HEK293 (cell line): ENCODE measurements at regions not wholly inside any gene's neighbourhood (a gene's known extent, or its start where the extent isn't known, plus 50 kb on each side); places are given as distances from the start of the nearest gene placed in this dataset.

Source experiments
- CTCF ChIA-PET: fragments of 350-600 bp; formaldehyde crosslinking; extraction: SDS; loops from one replicate; lab custom pipeline; 2021; ENCODE audit warnings: antibody characterized with exemption; lab: Yijun Ruan, JAX
- POLR2A ChIA-PET: fragments of 300-600 bp; formaldehyde crosslinking; extraction: SDS; loops from one replicate; lab custom pipeline; 2020; ENCODE audit warnings: antibody characterized with exemption, inconsistent platforms; lab: Yijun Ruan, JAX
- H3K27ac ChIP-seq: fragments of 200-500 bp; sonication (Bioruptor generic); 2 replicates; pipeline ENCODE4 v1.5.1; 2014; ENCODE audit warnings: low read depth, low read length, control low read depth, inconsistent platforms; ENCODE audit errors: extremely low read depth
- H3K36me3 ChIP-seq, 2 experiments: fragments of 200-500 bp in 1 of 2; sonication (Bioruptor generic) in 1 of 2; 1 replicate in 1 of 2; 2 replicates in 1 of 2; pipeline ENCODE4 v1.5.1; 2014 to 2017; ENCODE audit warnings: inconsistent platforms in 2 of 2, low read length in 2 of 2; ENCODE audit not compliant: control insufficient read depth in 2 of 2, insufficient read depth in 1 of 2
- H3K4me1 ChIP-seq: fragments of 200-500 bp; sonication (Bioruptor generic); 2 replicates; pipeline ENCODE4 v1.5.1; 2014; ENCODE audit warnings: mild to moderate bottlenecking, low read length, inconsistent platforms; ENCODE audit not compliant: control insufficient read depth, insufficient read depth
- H3K4me3 ChIP-seq: 2 replicates; pipeline ENCODE4 v1.5.1; 2011; ENCODE audit warnings: low read depth, mild to moderate bottlenecking, control low read depth, low read length, moderate library complexity
- H3K9me3 ChIP-seq: fragments of 200-500 bp; sonication (Bioruptor generic); 2 replicates; pipeline ENCODE4 v1.5.1; 2014; ENCODE audit warnings: low read depth, low read length, inconsistent platforms; ENCODE audit not compliant: control insufficient read depth, insufficient read depth
- ATF2 ChIP-seq: fragments of 450-650 bp; formaldehyde crosslinking; IDR thresholded peaks from 2 replicates; pipeline ENCODE4 v1.5.1; 2016; ENCODE audit warnings: missing biosample characterization, missing genetic modification characterization, low read depth
- ELK4 ChIP-seq: IDR thresholded peaks from 2 replicates; pipeline ENCODE4 v1.6.1; 2011; ENCODE audit warnings: mild to moderate bottlenecking, low read depth, low read length, borderline replicate concordance
- GLIS1 ChIP-seq: fragments of 450-650 bp; formaldehyde crosslinking; IDR thresholded peaks from 2 replicates; pipeline ENCODE4 v1.5.1; 2016; ENCODE audit warnings: missing biosample characterization, missing genetic modification characterization
- PBX3 ChIP-seq: sonication (generic); formaldehyde crosslinking; IDR thresholded peaks from 2 replicates; pipeline ENCODE4 v1.8.1; 2022; ENCODE audit warnings: mild to moderate bottlenecking, moderate library complexity, missing genetic modification reagents
- PRDM1 ChIP-seq: fragments of 450-650 bp; formaldehyde crosslinking; IDR thresholded peaks from 2 replicates; pipeline ENCODE4; 2016; ENCODE audit warnings: missing biosample characterization, missing genetic modification characterization
- ZBTB11 ChIP-seq: fragments of 450-650 bp; formaldehyde crosslinking; conservative IDR thresholded peaks from 2 replicates; pipeline ENCODE4 v1.5.1; 2016; ENCODE audit warnings: low read depth, missing biosample characterization, missing genetic modification characterization
- ZNF157 ChIP-seq: fragments of 450-650 bp; formaldehyde crosslinking; IDR thresholded peaks from 2 replicates; pipeline ENCODE4 v1.5.1; 2016; ENCODE audit warnings: missing biosample characterization, missing genetic modification characterization
- ZNF223 ChIP-seq: fragments of 450-650 bp; formaldehyde crosslinking; IDR thresholded peaks from 2 replicates; pipeline ENCODE4 v1.5.1; 2016; ENCODE audit warnings: missing biosample characterization, missing genetic modification characterization
- ZNF311 ChIP-seq: fragments of 450-650 bp; formaldehyde crosslinking; IDR thresholded peaks from 2 replicates; pipeline ENCODE4 v1.5.1; 2017; ENCODE audit warnings: missing biosample characterization, missing genetic modification characterization, borderline replicate concordance
- ZNF510 ChIP-seq: fragments of 450-650 bp; formaldehyde crosslinking; IDR thresholded peaks from 2 replicates; pipeline ENCODE4 v1.5.1; 2018; ENCODE audit warnings: mild to moderate bottlenecking, missing genetic modification characterization, missing biosample characterization; ENCODE audit not compliant: insufficient replicate concordance
- ZNF514 ChIP-seq: fragments of 450-650 bp; formaldehyde crosslinking; IDR thresholded peaks from 2 replicates; pipeline ENCODE4 v1.5.1; 2016; ENCODE audit warnings: missing biosample characterization, missing genetic modification characterization
- ZNF560 ChIP-seq: fragments of 450-650 bp; formaldehyde crosslinking; IDR thresholded peaks from 2 replicates; pipeline ENCODE4 v1.5.1; 2017; ENCODE audit warnings: missing biosample characterization, missing genetic modification characterization, borderline replicate concordance
- ZNF585B ChIP-seq: fragments of 450-650 bp; formaldehyde crosslinking; IDR thresholded peaks from 2 replicates; pipeline ENCODE4 v1.5.1; 2016; ENCODE audit warnings: missing biosample characterization, missing genetic modification characterization
- ZNF600 ChIP-seq: fragments of 450-650 bp; formaldehyde crosslinking; IDR thresholded peaks from 2 replicates; pipeline ENCODE4 v1.5.1; 2016; ENCODE audit warnings: missing biosample characterization, missing genetic modification characterization
- ZNF629 ChIP-seq: fragments of 450-650 bp; formaldehyde crosslinking; IDR thresholded peaks from 2 replicates; pipeline ENCODE4 v1.5.1; 2017; ENCODE audit warnings: missing biosample characterization, missing genetic modification characterization
- ZNF658 ChIP-seq: fragments of 450-650 bp; formaldehyde crosslinking; IDR thresholded peaks from 2 replicates; pipeline ENCODE4; 2016; ENCODE audit warnings: missing biosample characterization, missing genetic modification characterization
- ZNF791 ChIP-seq: fragments of 450-650 bp; formaldehyde crosslinking; IDR thresholded peaks from 2 replicates; pipeline ENCODE4 v1.5.1; 2016; ENCODE audit warnings: missing biosample characterization, missing genetic modification characterization
- ZNF792 ChIP-seq: fragments of 450-650 bp; formaldehyde crosslinking; IDR thresholded peaks from 2 replicates; pipeline ENCODE4 v1.5.1; 2016; ENCODE audit warnings: missing biosample characterization, missing genetic modification characterization
- ZSCAN18 ChIP-seq: fragments of 450-650 bp; formaldehyde crosslinking; IDR thresholded peaks from 2 replicates; pipeline ENCODE4 v1.5.1; 2016; ENCODE audit warnings: missing biosample characterization, missing genetic modification characterization

GRCh38 chr1:185537596-185537995, 196.6 kb upstream of the HMCN1 start:
- no peaks in the 10 kb centered on the region for H3K36me3 ChIP-seq
- H3K27ac ChIP-seq, result no peak overlapping the region
- no peaks in the 10 kb centered on the region for H3K9me3 ChIP-seq
- POLR2A ChIA-PET, result no interaction called here
- H3K4me3 ChIP-seq, result no peak overlapping the region
- TF ChIP-seq ZNF514 (tag by site-specific recombination) (no peak), ZNF658 (tag by site-specific recombination) (no peak), ZNF629 (tag by site-specific recombination) (no peak), ZBTB11 (no peak), ZNF791 (tag by site-specific recombination) (no peak), ZNF223 (tag by site-specific recombination) (no peak), ATF2 (tag by site-specific recombination) (no peak), ZNF560 (tag by site-specific recombination) (no peak), ZSCAN18 (tag by site-specific recombination) (no peak), ZNF510 (no peak), ZNF311 (no peak)
- CTCF ChIA-PET, result no interaction called here
- no peaks in the 10 kb centered on the region for H3K4me1 ChIP-seq

GRCh38 chr1:185536165-185536920, 197.8 kb upstream of the HMCN1 start:
- POLR2A ChIA-PET, result no interaction called here
- CTCF ChIA-PET, result interaction anchor here (0.6 to 0.7 kb wide), 2 partner anchors 120 to 138 kb away, joined by 3 read pairs; no protein-coding TSS in a partner anchor
- no peak overlapping the region for H3K27ac ChIP-seq
- H3K9me3 ChIP-seq, result no peaks in the 10 kb centered on the region
- TF ChIP-seq PRDM1 (tag by site-specific recombination), result peak; percentile 91
- no peak for TF ChIP-seq PBX3 (CRISPR knock-in tag)
- TF ChIP-seq, all 188 proteins: peak for 1
- Histone ChIP-seq H3K36me3 (no peaks in the 10 kb centered on the region), H3K4me1 (no peaks in the 10 kb centered on the region), H3K4me3 (no peak overlapping the region)

- CTCF ChIA-PET, result interaction anchor here (0.6 kb wide), 1 partner anchor 121 kb away, joined by 3 read pairs; no protein-coding TSS in a partner anchor
- Histone ChIP-seq H3K4me1 (no peaks in the 10 kb centered on the region), H3K9me3 (no peaks in the 10 kb centered on the region), H3K36me3 (no peaks in the 10 kb centered on the region), H3K4me3 (no peak overlapping the region), H3K27ac (no peak overlapping the region)
- POLR2A ChIA-PET, result no interaction called here
- TF ChIP-seq ELK4 (no peak), ZNF157 (tag by site-specific recombination) (no peak), ZNF792 (tag by site-specific recombination) (no peak), ZNF510 (no peak), ZNF585B (no peak), GLIS1 (tag by site-specific recombination) (no peak), ZNF600 (tag by site-specific recombination) (no peak)
Measured at GRCh38 chr1:185535621-185536020, 198.6 kb upstream of the HMCN1 start.
